SK-N-SH (cell line): ENCODE measurements at regions not wholly inside any gene's neighbourhood (a gene's known extent, or its start where the extent isn't known, plus 50 kb on each side); places are given as distances from the start of the nearest gene placed in this dataset.

Experiments
- CTCF ChIA-PET: fragments of 300-600, 350-600 bp; formaldehyde crosslinking; extraction: SDS; loops from one replicate; lab custom pipeline; 2021; lab: Yijun Ruan, JAX
- POLR2A ChIA-PET: fragments of 350-600 bp; sonication (Branson Sonifier 250); formaldehyde crosslinking; extraction: SDS; loops from one replicate; lab custom pipeline; 2020; ENCODE audit warnings: antibody characterized with exemption, inconsistent platforms; lab: Yijun Ruan, JAX
- DNase-seq: peaks from one replicate; pipeline ENCODE4 v3.0.0; 2012
- H2AFZ ChIP-seq: fragments of 200-600 bp; sonication (generic); 2 replicates; pipeline ENCODE4 v1.8.1; 2016; ENCODE audit warnings: antibody characterized with exemption, mild to moderate bottlenecking, low read depth
- H3F3A ChIP-seq: fragments of 200-600 bp; sonication (generic); replicated peaks from 2 replicates; pipeline ENCODE3; 2016; ENCODE audit warnings: antibody characterized with exemption, mild to moderate bottlenecking; ENCODE audit not compliant: insufficient read depth
- H3K27ac ChIP-seq, 2 experiments: fragments of 200-500 bp in 1 of 2; fragments of 200-600 bp in 1 of 2; sonication (Bioruptor generic) in 1 of 2; sonication (generic), shearing (Covaris generic) in 1 of 2; 2 replicates each; pipeline versions ENCODE4 v1.5.1 to v1.6.1; 2014 to 2016; ENCODE audit warnings: low read depth in 2 of 2, inconsistent platforms in 1 of 2, low read length in 1 of 2, mild to moderate bottlenecking in 1 of 2, mixed read lengths in 1 of 2
- H3K27me3 ChIP-seq: fragments of 200-600 bp; sonication (generic), shearing (Covaris generic); 2 replicates; pipeline ENCODE4 v1.6.1; 2016; ENCODE audit warnings: mixed run types; ENCODE audit not compliant: insufficient read depth
- H3K36me3 ChIP-seq, 2 experiments: fragments of 200-500 bp in 1 of 2; fragments of 200-600 bp in 1 of 2; sonication (Bioruptor generic) in 1 of 2; sonication (generic) in 1 of 2; replicated peaks in 1 of 2; 2 replicates each; pipeline versions ENCODE3 to v1.5.1; 2014 to 2016; ENCODE audit warnings: low read length in 1 of 2, mild to moderate bottlenecking in 1 of 2; ENCODE audit not compliant: insufficient read depth in 2 of 2, control insufficient read depth in 1 of 2
- H3K4me1 ChIP-seq, 2 experiments: fragments of 200-500 bp in 1 of 2; fragments of 200-600 bp in 1 of 2; sonication (Bioruptor generic) in 1 of 2; sonication (generic), shearing (Covaris generic) in 1 of 2; 2 replicates each; pipeline versions ENCODE4 v1.5.1 to v1.6.1; 2014 to 2016; ENCODE audit warnings: low read depth in 1 of 2, low read length in 1 of 2, mixed run types in 1 of 2; ENCODE audit not compliant: insufficient read depth in 2 of 2, control insufficient read depth in 1 of 2
- H3K4me2 ChIP-seq: fragments of 200-600 bp; sonication (generic), shearing (Covaris generic); 2 replicates; pipeline ENCODE4 v1.6.1; 2017; ENCODE audit warnings: mixed run types
- H3K4me3 ChIP-seq, 2 experiments: fragments of 200-500 bp in 1 of 2; fragments of 200-600 bp in 1 of 2; sonication (Bioruptor generic) in 1 of 2; sonication (generic), shearing (Covaris generic) in 1 of 2; 2 replicates each; pipeline versions ENCODE4 v1.5.1 to v1.8.1; 2014 to 2016; ENCODE audit warnings: low read depth in 2 of 2, inconsistent platforms in 1 of 2, low read length in 1 of 2, mild to moderate bottlenecking in 1 of 2, mixed read lengths in 1 of 2, moderate library complexity in 1 of 2
- H3K79me2 ChIP-seq: fragments of 200-600 bp; sonication (generic); 2 replicates; pipeline ENCODE4 v1.8.1; 2017; ENCODE audit warnings: mild to moderate bottlenecking; ENCODE audit not compliant: insufficient read depth
- H3K9ac ChIP-seq: fragments of 200-600 bp; sonication (generic); 2 replicates; pipeline ENCODE4 v1.6.1; 2017; ENCODE audit warnings: mixed run types
- H3K9me2 ChIP-seq: fragments of 200-600 bp; sonication (generic); 2 replicates; pipeline ENCODE4 v1.6.1; 2017; ENCODE audit warnings: mixed run types
- H3K9me3 ChIP-seq: fragments of 200-600 bp; sonication (generic); 2 replicates; pipeline ENCODE4 v1.6.1; 2017; ENCODE audit warnings: mixed run types, mild to moderate bottlenecking, moderate library complexity
- H4K20me1 ChIP-seq: fragments of 200-600 bp; sonication (generic); 2 replicates; pipeline ENCODE4 v1.6.1; 2017; ENCODE audit warnings: mild to moderate bottlenecking, mixed run types; ENCODE audit not compliant: insufficient read depth
- ELF1 ChIP-seq: IDR thresholded peaks from 2 replicates; pipeline ENCODE4 v1.4.0; 2012
- EP300 ChIP-seq, 2 experiments: IDR thresholded peaks; 2 replicates each; pipeline versions ENCODE4 v1.4.0 to v1.6.1; 2012; ENCODE audit warnings: borderline replicate concordance in 1 of 2, low read depth in 1 of 2, low read length in 1 of 2
- EZH2phosphoT487 ChIP-seq: fragments of 200-600 bp; sonication (generic); IDR thresholded peaks from 2 replicates; pipeline ENCODE4 v1.6.1; 2017; ENCODE audit warnings: low read depth, mixed run types, mild to moderate bottlenecking, antibody characterized with exemption, moderate library complexity, borderline replicate concordance
- FOSL2 ChIP-seq: IDR thresholded peaks from 2 replicates; pipeline ENCODE4 v1.4.0; 2012; ENCODE audit warnings: low read depth, mild to moderate bottlenecking, moderate library complexity, borderline replicate concordance
- FOXM1 ChIP-seq: IDR thresholded peaks from 2 replicates; pipeline ENCODE4 v1.4.0; 2012; ENCODE audit warnings: low read depth, mild to moderate bottlenecking
- GABPA ChIP-seq: IDR thresholded peaks from 2 replicates; pipeline ENCODE4 v1.4.0; 2012; ENCODE audit warnings: low read depth, mild to moderate bottlenecking
- GATA2 ChIP-seq: sonication (generic); formaldehyde crosslinking; IDR thresholded peaks from 2 replicates; pipeline ENCODE4 v1.5.0; 2020; ENCODE audit warnings: mild to moderate bottlenecking, missing genetic modification reagents
- JUND ChIP-seq: IDR thresholded peaks from 2 replicates; pipeline ENCODE4 v1.4.0; 2012
- MAX ChIP-seq: IDR thresholded peaks from 2 replicates; pipeline ENCODE4 v1.4.0; 2012; ENCODE audit warnings: low read depth
- MEF2A ChIP-seq: IDR thresholded peaks from 2 replicates; pipeline ENCODE4 v1.4.0; 2012; ENCODE audit warnings: low read depth, borderline replicate concordance
- MXI1 ChIP-seq: IDR thresholded peaks from 2 replicates; pipeline ENCODE4 v1.6.1; 2012; ENCODE audit warnings: mild to moderate bottlenecking, low read depth, low read length, improper control_type of control experiment
- NFIC ChIP-seq: IDR thresholded peaks from 2 replicates; pipeline ENCODE4 v1.4.0; 2012; ENCODE audit warnings: borderline replicate concordance
- PBX3 ChIP-seq: IDR thresholded peaks from 2 replicates; pipeline ENCODE4; 2012
- POLR2AphosphoS5 ChIP-seq: IDR thresholded peaks from 2 replicates; pipeline ENCODE4 v1.6.1; 2012; ENCODE audit warnings: low read depth, low read length
- RCOR1 ChIP-seq: fragments of 150-350 bp; IDR thresholded peaks from 2 replicates; pipeline ENCODE4 v1.6.1; 2017; ENCODE audit warnings: antibody characterized with exemption, low read length
- RXRA ChIP-seq: IDR thresholded peaks from 2 replicates; pipeline ENCODE4 v1.4.0; 2012; ENCODE audit warnings: low read depth, mild to moderate bottlenecking, borderline replicate concordance
- SIN3A ChIP-seq: IDR thresholded peaks from 2 replicates; pipeline ENCODE4 v1.6.1; 2012; ENCODE audit warnings: low read depth, mild to moderate bottlenecking, low read length, moderate library complexity, borderline replicate concordance
- TCF12 ChIP-seq: IDR thresholded peaks from 2 replicates; pipeline ENCODE4 v1.4.0; 2012
- TEAD4 ChIP-seq: IDR thresholded peaks from 2 replicates; pipeline ENCODE4 v1.4.0; 2012; ENCODE audit warnings: mild to moderate bottlenecking, borderline replicate concordance; ENCODE audit not compliant: insufficient read depth
- YY1 ChIP-seq: IDR thresholded peaks from 2 replicates; pipeline ENCODE4 v1.4.0; 2012; ENCODE audit warnings: low read depth, mild to moderate bottlenecking
- WGBS: methylation state at CpG from one replicate; pipeline ENCODE4 v1.1.6; 2017; ENCODE audit warnings: low lambda C conversion rate; 5-methylcytosine and 5-hydroxymethylcytosine counted together
- TF ChIP-seq, protein P1 (sequence below): IDR thresholded peaks from 2 replicates; pipeline ENCODE4 v1.4.0; 2012; ENCODE audit warnings: low read depth, borderline replicate concordance

GRCh38 chr1:173355281-173356031 lies 121.7 kb upstream of the PRDX6 start:
- no peak for DNase-seq
- POLR2A ChIA-PET = no interaction called here
- H3K9me3 ChIP-seq = no peaks in the 10 kb centered on the region
- peak overlapping the region; percentile 17; the same call in 1 of the 2 replicates for H2AFZ ChIP-seq
- peak overlapping the region; percentile 45; the same call in 1 of the 2 replicates for H3K4me2 ChIP-seq
- TF ChIP-seq PBX3 (peak; percentile 44; the same call in 1 of the 2 replicates), YY1 (peak; percentile 40; the same call in 1 of the 2 replicates), JUND (0 out of 2 replicates have a peak, but pooled peaks have one; percentile 36), EZH2phosphoT487 (no peak), RCOR1 (no peak), TCF12 (peak; percentile 29; the same call in 1 of the 2 replicates)
- TF ChIP-seq, all 33 proteins: peak for 4
- 26% methylated on average over 5 of the region's 5 CpGs for WGBS
- no peaks in the 10 kb centered on the region for H3K9me2 ChIP-seq
- no peaks in the 10 kb centered on the region for H3K79me2 ChIP-seq
- no peaks in the 10 kb centered on the region for H3K27me3 ChIP-seq
- H3K9ac ChIP-seq = peak overlapping the region; percentile 32; the same call in 1 of the 2 replicates
- peaks cover 0 to 8% of the 10 kb centered on the region in 2 experiments; a peak in 2 of 4 replicates for H3K4me1 ChIP-seq
- CTCF ChIA-PET = no interaction called here
- no peaks in the 10 kb centered on the region for H3K36me3 ChIP-seq
- H4K20me1 ChIP-seq = no peaks in the 10 kb centered on the region
- peak overlapping the region; percentile 62 to 74; a peak in 3 of 4 replicates for H3K27ac ChIP-seq
- H3F3A ChIP-seq = peaks cover 7% of the 10 kb centered on the region
- peak overlapping the region in 1 of 2 experiments; percentile 10; a peak in 1 of 4 replicates for H3K4me3 ChIP-seq

GRCh38 chr1:173356191-173356762 lies 120.9 kb upstream of the PRDX6 start:
- H3K9me3 ChIP-seq = no peaks in the 10 kb centered on the region
- no peak overlapping the region for H2AFZ ChIP-seq
- H3K4me2 ChIP-seq = peak overlapping the region; percentile 45; the same call in 1 of the 2 replicates
- peaks cover 0 to 8% of the 10 kb centered on the region in 2 experiments; a peak in 2 of 4 replicates for H3K4me1 ChIP-seq
- H3K27me3 ChIP-seq = no peaks in the 10 kb centered on the region
- H3K9ac ChIP-seq = no peak overlapping the region
- H3K4me3 ChIP-seq = no peak overlapping the region; a peak in 1 of 4 replicates
- H3K79me2 ChIP-seq = no peaks in the 10 kb centered on the region
- no peaks in the 10 kb centered on the region for H3K36me3 ChIP-seq
- peaks cover 7% of the 10 kb centered on the region for H3F3A ChIP-seq
- CTCF ChIA-PET = no interaction called here
- H4K20me1 ChIP-seq = no peaks in the 10 kb centered on the region
- TF ChIP-seq, protein P1, sequence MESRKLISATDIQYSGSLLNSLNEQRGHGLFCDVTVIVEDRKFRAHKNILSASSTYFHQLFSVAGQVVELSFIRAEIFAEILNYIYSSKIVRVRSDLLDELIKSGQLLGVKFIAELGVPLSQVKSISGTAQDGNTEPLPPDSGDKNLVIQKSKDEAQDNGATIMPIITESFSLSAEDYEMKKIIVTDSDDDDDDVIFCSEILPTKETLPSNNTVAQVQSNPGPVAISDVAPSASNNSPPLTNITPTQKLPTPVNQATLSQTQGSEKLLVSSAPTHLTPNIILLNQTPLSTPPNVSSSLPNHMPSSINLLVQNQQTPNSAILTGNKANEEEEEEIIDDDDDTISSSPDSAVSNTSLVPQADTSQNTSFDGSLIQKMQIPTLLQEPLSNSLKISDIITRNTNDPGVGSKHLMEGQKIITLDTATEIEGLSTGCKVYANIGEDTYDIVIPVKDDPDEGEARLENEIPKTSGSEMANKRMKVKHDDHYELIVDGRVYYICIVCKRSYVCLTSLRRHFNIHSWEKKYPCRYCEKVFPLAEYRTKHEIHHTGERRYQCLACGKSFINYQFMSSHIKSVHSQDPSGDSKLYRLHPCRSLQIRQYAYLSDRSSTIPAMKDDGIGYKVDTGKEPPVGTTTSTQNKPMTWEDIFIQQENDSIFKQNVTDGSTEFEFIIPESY = peak; percentile 30; the same call in 1 of the 2 replicates
- TF ChIP-seq EP300 (IDR thresholded peaks at IDR 0.05; ENCODE audit: borderline replicate concordance in 1 of 2, low read depth in 1 of 2, low read length in 1 of 2) (peak in 1 of 2 experiments; percentile 96; a peak in 2 of 4 replicates), GABPA (no peak), TEAD4 (peak; percentile 90), POLR2AphosphoS5 (peak; percentile 63; the same call in 1 of the 2 replicates), TCF12 (peak; percentile 87), RXRA (no peak; the same call in 1 of the 2 replicates), GATA2 (CRISPR knock-in tag) (no peak), YY1 (peak; percentile 24; the same call in 1 of the 2 replicates), MXI1 (no peak), FOXM1 (peak; percentile 72; the same call in 1 of the 2 replicates), FOSL2 (peak; percentile 61), NFIC (peak; percentile 70; the same call in 1 of the 2 replicates), MEF2A (peak; percentile 45; the same call in 1 of the 2 replicates), ELF1 (no peak), JUND (peak; percentile 89), MAX (peak; percentile 37; the same call in 1 of the 2 replicates), PBX3 (peak; percentile 86), SIN3A (no peak)
- no peaks in the 10 kb centered on the region for H3K9me2 ChIP-seq
- 25% methylated on average over 2 of the region's 2 CpGs for WGBS
- H3K27ac ChIP-seq = peak overlapping the region; percentile 62 to 74; a peak in 3 of 4 replicates
- POLR2A ChIA-PET = no interaction called here
- no peak for DNase-seq
